ENCODE measurements at regions not wholly inside any gene's neighbourhood (a gene's known extent, or its start where the extent isn't known, plus 50 kb on each side); places are given as distances from the start of the nearest gene placed in this dataset.
A peak's percentile ranks its signal among the peaks of the same experiment; 100 is the strongest.

GRCh38 chr9:96025995-96026602 lies 150.6 kb downstream of the ERCC6L2 start:
- peaks cover 4 to 8% of the 10 kb centered on the region in 2 donors for H3K4me1 ChIP-seq (ENCODE audit: control insufficient read depth in 2 of 2, insufficient read depth in 2 of 2, low read length in 1 of 2)
- peaks cover 0 to 3% of the 10 kb centered on the region in 2 donors for H3K27me3 ChIP-seq (ENCODE audit: control insufficient read depth in 1 of 2, insufficient read depth in 2 of 2, low read length in 2 of 2)

GRCh38 chr9:96023486-96023885 lies 148.0 kb downstream of the ERCC6L2 start:
- no peak overlapping the region for H3K4me3 ChIP-seq (ENCODE audit: low read depth in 1 of 2, low read length in 2 of 2)
- WGBS, 2 donors, result 81 to 84% methylated on average over 5 of the region's 5 CpGs
- peaks cover 0 to 3% of the 10 kb centered on the region in 2 donors for H3K27me3 ChIP-seq (ENCODE audit: control insufficient read depth in 1 of 2, insufficient read depth in 2 of 2, low read length in 2 of 2)
- peaks cover 7 to 8% of the 10 kb centered on the region in 2 donors for H3K4me1 ChIP-seq (ENCODE audit: control insufficient read depth in 2 of 2, insufficient read depth in 2 of 2, low read length in 1 of 2)
- no peak overlapping the region for H3K27ac ChIP-seq (ENCODE audit: low read depth in 2 of 2, low read length in 1 of 2)
- H3K9me3 ChIP-seq (ENCODE audit: control insufficient read depth in 2 of 2, insufficient read depth in 1 of 2, low read depth in 1 of 2, low read length in 1 of 2), result peaks cover 0 to 2% of the 10 kb centered on the region in 2 donors
- no peaks in the 10 kb centered on the region for H3K36me3 ChIP-seq (ENCODE audit: control insufficient read depth in 2 of 2, insufficient read depth in 2 of 2, low read length in 1 of 2)

More at GRCh38 chr9:96025995-96026602, 150.6 kb downstream of the ERCC6L2 start:
- Histone ChIP-seq H3K4me3 (ENCODE audit: low read depth in 1 of 2, low read length in 2 of 2) (no peak overlapping the region), H3K36me3 (ENCODE audit: control insufficient read depth in 2 of 2, insufficient read depth in 2 of 2, low read length in 1 of 2) (no peaks in the 10 kb centered on the region), H3K27ac (ENCODE audit: low read depth in 2 of 2, low read length in 1 of 2) (no peak overlapping the region), H3K9me3 (ENCODE audit: control insufficient read depth in 2 of 2, insufficient read depth in 1 of 2, low read depth in 1 of 2, low read length in 1 of 2) (peaks cover 0 to 2% of the 10 kb centered on the region in 2 donors)
- 73 to 87% methylated on average over 36 of the region's 36 CpGs for WGBS, 2 donors

GRCh38 chr9:96022445-96023051 lies 147.1 kb downstream of the ERCC6L2 start:
- peak overlapping the region in 1 of 2 donors; percentile 47 for H3K27ac ChIP-seq (ENCODE audit: low read depth in 2 of 2, low read length in 1 of 2)
- H3K9me3 ChIP-seq (ENCODE audit: control insufficient read depth in 2 of 2, insufficient read depth in 1 of 2, low read depth in 1 of 2, low read length in 1 of 2), result peaks cover 0 to 2% of the 10 kb centered on the region in 2 donors
- H3K4me3 ChIP-seq (ENCODE audit: low read depth in 1 of 2, low read length in 2 of 2), result no peak overlapping the region
- peaks cover 5 to 7% of the 10 kb centered on the region in 2 donors for H3K4me1 ChIP-seq (ENCODE audit: control insufficient read depth in 2 of 2, insufficient read depth in 2 of 2, low read length in 1 of 2)
- WGBS, 2 donors, result 30 to 45% methylated on average over 26 of the region's 26 CpGs
- H3K27me3 ChIP-seq (ENCODE audit: control insufficient read depth in 1 of 2, insufficient read depth in 2 of 2, low read length in 2 of 2), result no peaks in the 10 kb centered on the region
- H3K36me3 ChIP-seq (ENCODE audit: control insufficient read depth in 2 of 2, insufficient read depth in 2 of 2, low read length in 1 of 2), result no peaks in the 10 kb centered on the region

DNA sequence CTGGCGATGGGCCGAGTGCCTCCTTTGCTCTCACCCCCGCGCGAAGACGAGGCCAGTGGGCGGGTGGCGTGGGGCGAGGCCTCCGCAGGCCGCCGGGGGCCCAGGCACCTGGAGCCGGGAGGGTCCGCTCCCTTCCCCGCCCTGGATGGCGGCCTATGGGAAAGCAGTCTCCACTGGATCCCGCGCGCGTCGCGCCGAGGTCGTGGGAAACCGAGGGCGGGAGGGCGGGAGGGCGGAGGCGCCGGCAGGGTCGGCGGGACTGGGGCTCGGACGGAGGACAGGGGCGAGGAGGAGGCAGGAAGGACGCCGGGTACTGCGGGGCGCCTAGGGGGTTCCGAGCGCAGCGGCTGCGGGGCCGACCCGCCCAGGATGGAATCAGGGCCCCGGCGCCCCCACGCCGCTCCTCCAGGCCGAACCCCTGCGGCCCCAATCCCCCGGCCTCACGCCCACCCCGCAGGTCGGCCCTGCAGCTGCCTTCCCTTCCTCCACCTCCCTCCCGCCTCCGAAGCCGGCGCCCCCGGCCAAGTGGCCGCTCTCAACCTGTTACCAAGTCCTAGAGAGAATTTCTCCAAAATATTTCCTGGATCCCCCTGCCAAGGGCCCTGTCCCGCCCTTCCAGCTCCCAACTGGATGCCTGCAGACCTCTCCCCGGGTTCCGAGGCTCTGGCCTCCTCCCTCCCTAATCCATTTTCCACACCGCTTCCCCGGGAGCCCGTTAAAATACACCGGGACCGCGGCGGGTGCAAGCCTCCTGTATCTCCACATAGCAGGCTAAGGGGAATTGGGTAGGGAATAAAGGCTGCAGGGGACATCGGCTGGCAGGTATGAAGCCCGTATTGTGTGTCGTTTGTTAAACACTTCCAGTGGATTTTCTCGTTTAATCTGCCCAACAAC lies 146.3 kb downstream of the ERCC6L2 start:
- Histone ChIP-seq H3K4me3 (ENCODE audit: low read depth in 1 of 2, low read length in 2 of 2) (peak overlapping the region; percentile 53 to 56), H3K9me3 (ENCODE audit: control insufficient read depth in 2 of 2, insufficient read depth in 1 of 2, low read depth in 1 of 2, low read length in 1 of 2) (peaks cover 0 to 2% of the 10 kb centered on the region in 2 donors), H3K36me3 (ENCODE audit: control insufficient read depth in 2 of 2, insufficient read depth in 2 of 2, low read length in 1 of 2) (no peaks in the 10 kb centered on the region), H3K27ac (ENCODE audit: low read depth in 2 of 2, low read length in 1 of 2) (peak overlapping the region; percentile 76 to 77), H3K27me3 (ENCODE audit: control insufficient read depth in 1 of 2, insufficient read depth in 2 of 2, low read length in 2 of 2) (no peaks in the 10 kb centered on the region), H3K4me1 (ENCODE audit: control insufficient read depth in 2 of 2, insufficient read depth in 2 of 2, low read length in 1 of 2) (peaks cover 3 to 4% of the 10 kb centered on the region in 2 donors)
- 2% methylated on average over 53 to 75 of the region's 75 CpGs for WGBS, 2 donors

- Histone ChIP-seq H3K27ac (ENCODE audit: low read depth in 2 of 2, low read length in 1 of 2) (peak overlapping the region; percentile 76 to 77), H3K4me1 (ENCODE audit: control insufficient read depth in 2 of 2, insufficient read depth in 2 of 2, low read length in 1 of 2) (peaks cover 3 to 4% of the 10 kb centered on the region in 2 donors), H3K36me3 (ENCODE audit: control insufficient read depth in 2 of 2, insufficient read depth in 2 of 2, low read length in 1 of 2) (no peaks in the 10 kb centered on the region), H3K27me3 (ENCODE audit: control insufficient read depth in 1 of 2, insufficient read depth in 2 of 2, low read length in 2 of 2) (no peaks in the 10 kb centered on the region), H3K4me3 (ENCODE audit: low read depth in 1 of 2, low read length in 2 of 2) (peak overlapping the region; percentile 53 to 56), H3K9me3 (ENCODE audit: control insufficient read depth in 2 of 2, insufficient read depth in 1 of 2, low read depth in 1 of 2, low read length in 1 of 2) (no peaks in the 10 kb centered on the region)
- 1 to 2% methylated on average over 64 to 73 of the region's 73 CpGs for WGBS, 2 donors
Observed at GRCh38 chr9:96020792-96021550, 145.5 kb downstream of the ERCC6L2 start.

GRCh38 chr9:96020300-96020791 lies 144.9 kb downstream of the ERCC6L2 start:
- 59 to 60% methylated on average over 13 of the region's 13 CpGs for WGBS, 2 donors
- H3K27ac ChIP-seq (ENCODE audit: low read depth in 2 of 2, low read length in 1 of 2), result peak overlapping the region; percentile 76 to 77
- peaks cover 3 to 4% of the 10 kb centered on the region in 2 donors for H3K4me1 ChIP-seq (ENCODE audit: control insufficient read depth in 2 of 2, insufficient read depth in 2 of 2, low read length in 1 of 2)
- H3K4me3 ChIP-seq (ENCODE audit: low read depth in 1 of 2, low read length in 2 of 2), result peak overlapping the region; percentile 53 to 56
- H3K36me3 ChIP-seq (ENCODE audit: control insufficient read depth in 2 of 2, insufficient read depth in 2 of 2, low read length in 1 of 2), result no peaks in the 10 kb centered on the region
- H3K27me3 ChIP-seq (ENCODE audit: control insufficient read depth in 1 of 2, insufficient read depth in 2 of 2, low read length in 2 of 2), result no peaks in the 10 kb centered on the region
- H3K9me3 ChIP-seq (ENCODE audit: control insufficient read depth in 2 of 2, insufficient read depth in 1 of 2, low read depth in 1 of 2, low read length in 1 of 2), result no peaks in the 10 kb centered on the region

Data from esophagus (tissue), 2 donors.